ENCODE measurements at regions not wholly inside any gene's neighbourhood (a gene's known extent, or its start where the extent isn't known, plus 50 kb on each side); places are given as distances from the start of the nearest gene placed in this dataset.

DNA sequence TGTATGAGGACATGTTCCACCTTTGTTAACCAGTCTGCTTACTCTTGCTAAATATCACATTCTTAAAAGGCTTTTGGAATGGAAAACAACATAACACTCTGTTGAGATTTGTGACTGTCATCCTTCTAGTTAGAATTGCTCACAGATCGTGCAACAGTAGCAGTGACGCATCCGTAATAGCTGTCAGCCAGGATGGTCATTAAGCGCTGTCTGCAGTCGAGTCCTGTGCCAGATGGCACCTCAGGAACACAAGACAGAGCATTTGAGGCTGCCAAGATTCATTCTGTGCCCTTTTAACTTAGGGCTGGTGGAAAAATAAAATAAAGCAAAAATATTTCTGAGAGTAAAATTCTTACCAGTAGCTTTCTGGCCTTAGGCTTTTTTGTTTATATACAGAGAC is 348.6 kb downstream of the ANKRD7 start:
- peak; percentile 21 for DNase-seq (ENCODE audit: low spot score)

DNA sequence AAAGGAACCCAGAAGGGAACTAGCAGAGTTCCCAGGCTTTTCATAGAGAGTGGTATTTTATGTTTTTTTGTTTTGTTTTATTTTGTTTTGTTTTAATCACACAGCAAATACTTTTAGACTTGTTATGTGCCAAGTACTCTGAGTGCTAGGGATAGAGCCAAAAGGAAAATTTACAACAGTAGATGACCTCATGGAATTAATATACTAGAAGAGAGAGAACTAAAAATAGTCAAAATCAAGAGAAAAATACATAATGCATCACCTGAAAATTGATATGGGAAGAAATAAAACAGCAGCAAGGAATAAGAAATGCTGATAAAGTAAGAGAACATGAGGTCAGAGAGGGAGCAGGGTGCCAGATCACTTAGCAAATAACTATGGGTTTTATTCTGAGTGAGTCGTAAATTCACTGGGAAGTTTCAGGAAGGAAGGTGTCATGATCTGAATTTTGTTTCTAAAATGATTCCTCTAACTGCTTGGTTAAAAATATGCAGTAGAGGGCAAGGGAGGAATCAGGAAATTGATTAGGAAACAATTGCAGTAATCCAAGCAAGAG is 351.0 kb downstream of the ANKRD7 start:
- DNase-seq (ENCODE audit: low spot score): no peak

DNA sequence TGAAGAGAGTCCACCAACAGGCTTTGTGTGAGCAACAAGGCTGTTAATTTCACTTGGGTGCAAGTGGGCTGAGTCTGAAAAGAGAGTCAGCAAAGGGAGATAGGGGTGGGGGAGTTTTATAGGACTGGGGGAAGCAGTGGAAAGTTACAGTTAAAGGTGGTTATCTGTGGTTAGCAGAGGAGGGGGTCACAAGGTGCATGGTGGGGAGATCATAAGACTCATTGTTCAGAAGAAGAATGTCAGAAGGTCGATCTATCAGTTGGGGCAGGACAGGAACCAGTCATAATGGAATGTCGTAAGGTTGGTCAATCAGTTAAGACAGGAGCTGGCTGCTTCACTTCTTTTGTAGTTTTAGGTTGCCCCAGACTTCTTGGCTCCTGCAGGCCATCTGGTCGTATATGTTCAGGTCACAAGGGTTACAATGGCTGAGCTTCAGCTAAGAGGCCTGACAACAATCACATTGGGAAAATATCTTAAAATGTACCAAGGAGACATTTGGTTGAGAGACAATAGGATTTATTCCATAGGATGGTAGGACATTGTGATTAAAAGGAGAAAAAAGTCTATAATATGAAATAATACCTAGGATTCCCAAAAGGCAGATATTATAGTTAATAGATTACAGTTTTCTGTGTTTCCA is 356.4 kb downstream of the ANKRD7 start:
- DNase-seq (ENCODE audit: low spot score): no peak

DNA sequence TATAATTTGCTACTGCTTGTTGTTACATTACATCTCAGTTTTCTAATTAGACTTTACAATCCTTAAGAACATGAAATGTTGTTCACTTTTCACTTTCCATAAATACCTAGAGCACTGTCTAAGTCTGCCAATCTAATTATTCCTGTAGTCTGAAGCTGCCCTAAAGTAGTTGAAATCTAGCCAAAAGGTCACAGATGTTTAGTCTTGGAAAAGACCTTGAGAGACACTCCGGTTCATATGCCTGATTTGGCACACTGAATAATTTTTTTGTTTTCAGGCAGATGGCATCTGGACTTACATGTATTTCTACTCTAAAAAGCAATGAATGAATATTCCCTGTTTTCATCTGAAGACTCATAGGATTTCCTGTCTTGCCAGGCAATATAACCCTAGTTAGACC is 359.1 kb downstream of the ANKRD7 start:
- no peak for DNase-seq (ENCODE audit: low spot score)

DNA sequence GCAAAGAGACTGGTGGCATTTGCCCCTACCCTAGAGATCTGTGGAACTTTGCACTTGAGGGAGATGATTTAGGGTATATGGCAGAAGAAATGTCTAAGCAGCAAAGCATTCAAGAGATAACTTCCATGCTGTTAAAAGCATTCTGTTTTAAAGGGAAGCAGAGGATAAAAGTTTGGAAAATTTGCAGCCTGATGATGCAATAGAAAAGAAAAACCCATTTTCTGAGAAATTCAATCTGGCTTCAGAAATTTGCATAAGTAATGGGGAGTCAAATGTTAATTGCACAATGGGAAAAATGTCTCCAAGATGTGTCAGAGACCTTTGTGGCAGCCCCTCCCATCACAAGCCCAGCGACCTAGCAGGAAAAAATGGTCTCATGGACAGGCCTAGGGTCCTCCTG is 361.7 kb downstream of the ANKRD7 start:
- DNase-seq (ENCODE audit: low spot score): no peak

DNA sequence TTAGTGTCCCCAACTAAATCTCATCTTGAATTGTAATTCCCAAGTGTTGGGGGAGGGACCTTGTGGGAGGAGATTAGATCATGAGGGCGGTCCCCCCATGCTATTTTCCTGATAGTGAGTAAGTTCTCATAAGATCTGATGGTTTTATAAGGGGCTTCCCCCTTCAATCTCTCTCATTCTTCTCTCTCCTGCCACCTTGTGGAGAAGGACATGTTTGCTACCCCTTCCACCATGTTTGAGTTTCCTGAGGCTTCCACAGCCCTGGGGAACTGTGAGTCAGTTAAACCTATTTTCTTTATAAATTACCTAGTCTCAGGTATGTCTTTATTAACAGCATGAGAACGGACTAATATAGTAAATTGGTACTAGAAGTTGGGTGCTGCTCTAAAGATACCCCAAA is 365.6 kb downstream of the ANKRD7 start:
- DNase-seq (ENCODE audit: low spot score): peak; percentile 6

DNA sequence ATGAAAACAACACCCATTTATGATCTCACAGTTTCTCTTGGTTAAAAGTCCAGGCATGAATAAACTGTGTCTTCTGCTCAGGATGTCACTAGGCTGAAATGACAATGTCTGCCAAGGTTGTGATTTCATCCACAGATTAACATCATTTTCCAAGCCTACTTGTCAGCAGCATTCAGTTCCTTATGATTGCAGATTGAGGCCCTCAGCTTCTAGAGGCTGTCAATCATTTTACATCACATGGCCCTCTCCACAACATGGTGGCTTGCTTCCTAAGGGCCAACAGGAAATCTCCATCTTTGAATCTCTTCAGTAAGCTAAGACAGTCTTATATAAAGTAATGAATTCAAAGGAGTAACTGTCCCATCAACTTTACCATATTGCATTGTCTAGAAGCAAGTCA is 377.6 kb downstream of the ANKRD7 start:
- DNase-seq (ENCODE audit: low spot score): no peak

DNA sequence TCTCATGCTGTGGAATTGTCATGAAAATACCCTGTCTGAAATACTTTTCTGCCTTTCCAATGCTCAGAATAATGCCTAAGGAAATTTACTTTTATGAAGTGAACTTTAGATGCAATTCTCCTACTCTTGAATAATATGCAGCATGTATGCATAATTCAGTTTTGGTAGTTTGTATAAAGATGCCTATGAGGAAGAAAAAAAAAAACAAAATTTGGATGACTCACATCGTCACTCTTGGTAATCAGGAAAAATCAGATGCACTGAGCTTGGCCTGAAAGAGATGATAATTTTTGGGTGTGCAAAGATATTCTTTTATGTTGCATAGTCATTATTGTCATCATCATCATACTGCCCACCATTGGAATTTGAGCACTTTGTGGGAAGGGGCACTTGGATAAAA is 382.1 kb downstream of the ANKRD7 start:
- DNase-seq (ENCODE audit: low spot score): no peak

DNA sequence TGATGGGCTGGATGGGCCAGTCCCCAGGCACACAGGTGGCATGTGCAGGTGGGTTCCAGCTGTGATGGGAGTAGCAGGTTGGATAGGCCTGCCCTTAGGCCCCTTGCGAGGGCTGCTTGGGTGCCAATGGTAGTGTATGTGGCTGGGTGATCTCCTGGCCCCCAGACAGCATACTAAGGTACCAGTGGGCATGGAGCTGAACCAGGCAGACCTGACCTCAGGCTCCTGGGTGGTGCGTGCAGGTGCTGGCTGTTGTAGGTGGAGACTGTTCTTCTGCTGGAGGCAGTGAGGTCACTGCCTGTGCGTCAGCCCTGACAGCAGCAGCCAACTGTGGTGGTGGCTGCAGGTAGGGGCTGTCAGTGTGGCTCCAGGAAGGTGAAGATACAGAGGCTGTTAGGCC is 384.7 kb downstream of the ANKRD7 start:
- DNase-seq (ENCODE audit: low spot score): no peak

DNA sequence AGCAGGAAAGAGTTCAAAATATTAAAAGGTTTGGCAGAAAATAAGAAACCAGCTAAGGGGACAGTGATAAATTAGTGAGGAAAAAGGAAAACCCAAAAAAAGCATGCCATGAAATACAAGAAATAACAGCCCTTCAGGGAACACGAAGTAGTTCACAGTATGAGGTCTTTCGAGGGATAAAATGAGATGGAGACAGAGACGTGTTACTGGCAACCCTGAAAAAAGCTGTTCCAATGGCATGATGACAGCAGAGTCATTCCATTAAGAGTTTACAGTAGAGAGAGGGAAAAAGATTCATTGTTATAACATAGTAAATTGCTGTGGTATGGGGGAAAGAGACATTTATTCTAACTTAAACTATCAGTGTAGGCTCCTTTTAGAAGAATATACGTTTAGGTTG is 391.2 kb downstream of the ANKRD7 start:
- DNase-seq (ENCODE audit: low spot score): no peak

DNA sequence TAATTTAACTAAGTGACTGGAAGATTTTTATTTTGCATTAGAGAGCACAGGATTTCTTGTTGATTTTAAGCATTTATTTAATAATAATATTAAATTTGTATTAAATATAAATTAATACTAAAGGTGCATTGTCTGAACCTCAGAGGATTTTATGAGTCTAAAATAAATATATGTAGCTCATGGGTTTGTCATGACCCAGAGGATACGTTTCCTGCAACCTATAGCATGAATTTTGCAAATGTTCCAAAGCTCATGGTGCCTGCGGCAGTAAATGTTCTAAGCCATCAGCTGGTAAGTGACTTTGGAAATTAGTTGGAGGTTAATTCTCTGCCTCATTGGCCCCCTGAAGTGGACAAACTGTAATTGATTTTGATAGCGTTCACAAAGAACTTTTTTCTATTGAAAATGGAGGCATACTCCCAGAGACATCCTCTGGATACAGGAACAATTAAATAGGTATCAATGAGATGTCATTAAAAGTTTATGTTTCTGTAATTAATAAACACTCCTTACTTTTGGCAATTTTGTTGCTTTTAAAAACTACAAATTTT is 397.4 kb downstream of the ANKRD7 start:
- DNase-seq (ENCODE audit: low spot score): no peak

DNA sequence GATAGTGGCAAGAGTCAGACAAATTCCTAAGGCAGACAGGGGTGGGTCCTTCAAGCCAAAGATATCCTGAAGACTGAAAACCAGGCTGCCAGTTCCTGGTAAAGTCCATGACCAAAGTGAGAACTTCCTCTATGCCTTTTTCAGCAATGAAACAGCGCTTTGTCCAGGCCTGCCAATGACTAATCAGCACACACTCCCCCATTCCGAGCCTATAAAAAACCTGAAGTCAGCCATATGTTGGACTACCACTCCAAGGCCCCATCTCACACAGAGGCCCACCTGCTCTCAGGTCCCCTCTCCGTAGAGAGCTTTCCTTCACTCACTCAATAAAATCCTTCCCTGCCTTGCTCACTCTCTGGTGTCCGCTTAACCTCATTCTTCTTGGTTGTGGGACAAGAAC is 402.2 kb downstream of the ANKRD7 start:
- DNase-seq (ENCODE audit: low spot score): no peak

DNA sequence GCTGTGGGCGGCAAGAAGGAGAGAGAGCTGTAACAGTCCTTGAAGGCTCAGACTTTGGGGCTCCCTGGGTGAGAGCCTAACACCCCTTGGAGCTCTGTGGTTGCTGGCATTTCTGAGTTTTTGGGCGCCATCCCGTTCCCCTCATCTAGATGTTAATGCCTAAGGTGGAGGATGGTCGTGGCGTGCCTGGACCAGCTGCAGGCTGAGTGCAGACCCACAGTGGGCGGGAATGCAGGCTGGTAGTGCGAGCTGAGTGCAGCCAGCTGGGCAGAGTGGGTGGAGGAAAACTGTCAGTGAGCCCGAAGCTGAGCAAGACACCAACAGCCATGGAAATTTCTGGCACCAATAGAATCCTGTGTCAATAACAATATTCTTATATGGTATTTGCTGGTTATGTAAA is 403.0 kb downstream of the ANKRD7 start:
- DNase-seq (ENCODE audit: low spot score): no peak

DNA sequence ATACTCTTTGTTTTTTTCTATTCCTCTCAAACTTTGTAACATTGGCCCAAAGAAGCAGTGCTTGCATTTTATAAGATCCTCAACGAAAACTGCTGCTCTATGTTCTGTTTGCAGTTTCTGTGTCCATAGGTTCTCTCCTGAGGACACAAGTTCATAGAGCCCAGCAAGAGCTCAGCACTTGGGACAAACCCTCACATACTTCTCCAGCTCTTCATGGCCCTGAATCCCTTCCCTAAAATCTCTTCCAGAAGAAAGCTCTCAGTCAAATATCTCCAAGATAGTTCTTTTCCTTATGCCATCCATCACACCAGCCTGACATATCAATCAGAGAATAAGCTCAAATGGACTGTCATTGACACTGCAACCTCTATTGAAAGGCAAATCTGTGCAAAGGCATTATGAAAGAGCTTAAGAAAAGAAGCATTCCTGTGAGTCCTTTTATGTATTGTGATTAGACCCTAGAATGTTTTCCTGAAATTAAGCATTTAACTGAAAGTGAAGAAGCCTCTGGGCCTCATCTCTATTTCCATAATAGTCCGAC is 405.5 kb downstream of the ANKRD7 start:
- no peak for DNase-seq (ENCODE audit: low spot score)

DNA sequence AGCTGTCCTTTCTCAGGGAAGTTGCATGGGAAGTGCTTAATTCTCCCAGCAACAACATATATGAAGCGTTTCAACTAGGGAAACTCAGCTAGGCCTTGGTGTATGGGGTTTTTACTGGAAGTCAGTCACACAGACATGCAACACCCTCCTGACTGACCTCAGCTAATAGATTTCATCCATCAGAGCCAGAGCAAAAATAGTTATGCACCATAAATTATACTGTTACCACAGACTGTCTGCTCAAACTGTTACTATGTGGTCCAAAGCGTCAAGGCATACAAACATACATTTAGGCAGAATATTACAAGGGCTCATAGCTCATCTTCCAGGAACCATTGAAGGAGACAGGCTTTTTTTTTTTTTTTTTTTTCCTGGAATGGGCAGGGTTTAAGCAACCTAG is 417.9 kb downstream of the ANKRD7 start:
- DNase-seq (ENCODE audit: low spot score): no peak

DNA sequence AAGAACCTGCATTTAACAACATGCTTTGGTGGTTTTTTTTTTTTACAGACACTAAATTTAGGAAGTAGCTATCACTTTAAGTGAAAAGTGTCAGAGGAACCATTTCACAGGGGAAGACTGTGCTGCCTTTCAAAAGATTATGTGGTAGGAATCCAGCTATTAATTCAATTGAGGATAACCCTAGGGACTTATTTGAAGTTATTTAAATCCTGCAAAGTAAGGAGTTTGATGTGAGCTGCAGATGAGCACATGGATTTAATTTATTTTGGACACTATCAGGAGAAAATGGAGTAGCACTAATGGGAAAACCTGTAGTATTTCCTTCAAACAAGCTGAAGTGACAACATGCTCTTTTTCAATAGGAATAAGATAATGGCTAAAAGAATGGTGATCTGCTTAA is 419.8 kb downstream of the ANKRD7 start:
- DNase-seq (ENCODE audit: low spot score): no peak

DNA sequence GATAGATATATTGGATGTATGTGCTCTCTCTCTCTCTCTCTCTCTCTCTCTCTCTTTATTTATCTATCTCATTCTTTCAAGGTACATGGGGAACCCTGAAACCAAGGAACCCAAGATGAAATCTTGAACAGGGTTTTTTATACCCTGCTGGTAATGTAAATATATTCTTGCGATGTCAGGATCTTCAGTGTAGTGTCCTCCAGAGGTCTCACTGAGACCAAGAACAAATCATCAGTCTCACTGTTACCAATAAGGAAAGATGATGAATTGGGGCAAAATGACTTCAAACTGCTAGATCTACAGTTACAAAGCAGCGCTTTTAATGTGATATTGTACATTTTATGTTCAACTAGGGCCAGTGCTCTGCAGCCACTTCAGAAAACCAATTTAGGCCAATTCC is 423.5 kb downstream of the ANKRD7 start:
- no peak for DNase-seq (ENCODE audit: low spot score)

DNA sequence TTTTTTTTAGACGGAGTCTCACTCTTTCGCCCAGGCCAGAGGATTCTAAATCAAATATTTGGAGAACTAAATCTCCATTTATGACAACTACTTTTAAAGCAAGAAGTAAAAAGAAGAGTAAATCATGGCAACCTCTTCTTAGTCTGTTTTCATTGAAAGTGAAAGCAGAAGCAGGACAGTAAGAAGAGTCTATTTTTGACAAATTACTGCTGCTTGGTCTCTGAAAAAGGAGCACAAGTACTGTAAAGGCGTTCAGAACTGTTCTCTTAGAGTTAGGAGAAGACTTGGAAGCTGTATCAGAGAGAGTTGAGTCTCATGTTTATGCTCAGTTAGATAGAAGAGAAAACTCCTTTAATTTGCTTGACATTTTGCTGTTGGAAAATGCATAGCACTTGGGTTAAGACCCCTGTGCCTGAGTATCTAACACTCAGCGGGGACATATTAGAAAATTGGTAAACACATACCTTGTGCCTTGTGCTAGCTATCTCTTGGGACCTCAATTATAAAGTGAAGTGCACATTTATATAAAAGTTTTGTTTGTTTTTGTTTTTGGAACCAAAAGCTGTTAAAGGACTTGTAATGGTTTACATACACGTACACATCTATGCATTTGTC is 433.0 kb downstream of the ANKRD7 start:
- DNase-seq (ENCODE audit: low spot score): no peak

DNA sequence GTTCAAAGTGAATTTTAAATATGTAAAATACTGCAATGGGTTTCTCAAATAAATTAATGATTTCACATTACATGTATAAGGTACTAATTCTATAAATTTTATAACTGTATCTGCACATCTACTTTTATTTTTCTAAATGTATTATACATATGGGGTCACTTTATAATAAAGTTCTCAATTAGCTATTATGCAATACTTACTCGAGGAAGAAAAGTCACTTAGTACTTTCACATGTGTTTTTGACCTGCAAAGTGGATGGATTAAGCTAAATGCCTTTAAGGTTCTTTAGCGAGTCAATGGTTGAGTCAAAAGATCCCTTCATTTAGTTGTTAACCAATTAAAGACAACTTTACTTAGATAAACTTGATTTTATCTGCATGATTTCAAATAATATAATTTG is 437.8 kb downstream of the ANKRD7 start:
- no peak for DNase-seq (ENCODE audit: low spot score)

DNA sequence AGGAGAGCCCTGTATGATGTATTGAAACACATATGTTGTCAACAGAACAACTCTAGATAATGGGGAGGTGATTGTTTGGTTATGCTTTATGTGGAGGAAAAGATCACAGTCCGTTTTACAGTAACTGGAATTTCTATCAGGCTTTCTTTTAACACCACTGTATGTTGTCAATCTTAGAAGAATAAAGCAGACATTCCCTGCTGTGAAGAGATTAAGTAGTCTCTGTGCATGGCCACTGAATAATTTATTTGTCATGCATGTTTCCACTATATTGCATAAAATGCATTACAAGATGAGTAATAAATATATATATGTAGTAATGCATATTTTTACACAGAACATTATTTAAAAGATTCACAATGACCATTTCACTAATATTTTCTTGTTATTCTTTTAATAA is 440.0 kb downstream of the ANKRD7 start:
- no peak for DNase-seq (ENCODE audit: low spot score)

DNA sequence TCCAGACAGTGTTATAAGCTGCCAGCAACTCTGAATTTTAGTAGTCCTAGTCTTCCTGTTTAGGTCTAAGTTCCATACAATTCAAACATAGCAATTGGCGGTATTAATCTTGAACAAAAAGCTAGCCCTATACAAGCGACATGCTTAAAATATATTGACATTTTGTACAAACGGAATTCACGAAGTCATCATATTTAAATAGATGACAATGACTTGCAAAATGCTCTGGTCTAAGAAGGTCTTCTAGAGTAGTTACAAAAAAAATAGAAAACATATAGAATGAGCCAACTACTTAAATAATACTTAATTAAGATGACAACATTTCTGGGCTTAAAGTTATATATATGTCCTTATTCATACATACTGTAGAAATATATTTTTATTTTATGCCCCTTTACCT is 446.6 kb downstream of the ANKRD7 start:
- no peak for DNase-seq (ENCODE audit: low spot score)

DNA sequence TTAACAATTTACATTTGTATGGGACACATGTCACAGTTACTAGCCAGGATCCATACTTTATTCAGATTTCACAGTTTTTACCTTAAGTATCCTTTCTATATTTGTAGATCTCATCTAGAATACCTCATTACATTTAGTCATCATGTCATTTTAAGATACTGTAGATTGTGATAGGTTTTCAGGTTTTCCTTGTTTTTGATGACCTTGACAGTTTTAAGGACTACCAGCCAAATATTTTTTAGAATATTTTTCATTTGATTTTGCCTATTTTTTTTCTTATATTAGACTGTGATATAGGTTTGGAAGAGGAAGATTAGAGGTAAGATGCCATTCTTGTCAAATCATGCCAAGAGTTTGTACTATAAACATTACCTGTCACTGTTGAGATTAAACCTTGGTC is 460.3 kb downstream of the ANKRD7 start:
- no peak for DNase-seq (ENCODE audit: low spot score)

DNA sequence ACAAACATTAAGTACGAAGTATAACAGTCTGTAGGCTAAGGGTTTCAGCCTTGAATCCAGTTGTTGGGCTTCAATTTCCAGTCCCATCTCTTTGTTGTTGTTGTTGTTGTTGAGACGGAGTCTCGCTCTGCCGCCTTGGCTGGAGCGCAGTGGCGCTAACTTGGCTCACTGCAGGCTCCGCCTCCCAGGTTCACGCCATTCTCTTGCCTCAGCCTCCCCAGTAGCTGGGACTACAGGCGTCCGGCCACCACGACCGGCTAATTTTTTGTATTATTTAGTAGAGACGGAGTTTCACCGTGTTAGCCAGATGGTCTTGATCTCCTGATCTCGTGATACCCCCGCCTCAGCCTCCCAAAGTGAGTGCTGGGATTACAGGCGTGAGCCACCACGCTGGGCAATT is 464.9 kb downstream of the ANKRD7 start:
- DNase-seq (ENCODE audit: low spot score): no peak

DNA sequence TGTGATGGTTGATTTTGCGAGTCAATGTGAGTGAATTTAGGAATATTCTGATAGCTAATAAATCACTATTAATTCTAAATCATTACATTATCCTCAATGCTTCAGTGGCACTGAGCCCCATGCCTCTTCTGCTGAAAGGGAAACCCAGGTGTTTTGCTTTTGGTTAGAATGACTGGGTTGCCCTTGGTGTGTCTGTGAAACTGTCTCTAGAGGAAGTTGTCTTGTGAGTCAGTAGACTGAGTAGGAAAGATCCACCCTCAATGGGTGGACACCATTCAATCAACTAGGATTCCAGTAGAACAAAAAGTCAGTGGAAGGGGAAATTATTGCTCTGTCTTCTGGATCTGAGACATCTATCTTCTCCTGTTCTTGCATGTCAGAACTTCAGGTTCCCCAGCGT is 472.4 kb downstream of the ANKRD7 start:
- DNase-seq (ENCODE audit: low spot score): no peak

Data from kidney tubule cell (primary cell).